Endodermal cell (in vitro differentiated cells): ENCODE measurements at regions not wholly inside any gene's neighbourhood (a gene's known extent, or its start where the extent isn't known, plus 50 kb on each side); places are given as distances from the start of the nearest gene placed in this dataset.

Experiments
- DNase-seq: peaks from one replicate; pipeline ENCODE4 v3.0.0-alpha.2; 2017
- H3K27ac ChIP-seq: 2 replicates; pipeline ENCODE4 v1.5.1; 2013; ENCODE audit warnings: mild to moderate bottlenecking, low read depth, low read length, moderate library complexity
- H3K27me3 ChIP-seq: 2 replicates; pipeline ENCODE4 v1.6.1; 2013; ENCODE audit warnings: mild to moderate bottlenecking, low read length, moderate library complexity; ENCODE audit not compliant: insufficient read depth, control insufficient read depth, poor library complexity, severe bottlenecking
- H3K36me3 ChIP-seq: 2 replicates; pipeline ENCODE4 v1.7.0; 2013; ENCODE audit warnings: mild to moderate bottlenecking, low read length, moderate library complexity; ENCODE audit not compliant: control insufficient read depth, insufficient read depth
- H3K4me1 ChIP-seq: one replicate; pipeline ENCODE4 v1.7.0; 2013; ENCODE audit warnings: low read length; ENCODE audit not compliant: control insufficient read depth, insufficient read depth
- H3K4me3 ChIP-seq: 2 replicates; pipeline ENCODE4 v1.5.1; 2013; ENCODE audit warnings: mild to moderate bottlenecking, low read length, moderate library complexity
- H3K9ac ChIP-seq: 2 replicates; pipeline ENCODE4 v1.6.1; 2013; ENCODE audit warnings: mild to moderate bottlenecking, low read length, moderate library complexity; ENCODE audit not compliant: poor library complexity, severe bottlenecking; ENCODE audit errors: extremely low read depth
- H3K9me3 ChIP-seq: 2 replicates; pipeline ENCODE4 v1.6.1; 2013; ENCODE audit warnings: mild to moderate bottlenecking, low read length, moderate library complexity; ENCODE audit not compliant: control insufficient read depth
- H3K27ac Mint-ChIP-seq: 2 replicates; pipeline ENCODE4 v1.8.0; 2020; ENCODE audit warnings: mixed read lengths
- H3K27me3 Mint-ChIP-seq: 2 replicates; pipeline ENCODE4 v1.8.0; 2021; ENCODE audit warnings: mild to moderate bottlenecking, mixed read lengths; ENCODE audit not compliant: insufficient read depth
- H3K36me3 Mint-ChIP-seq: 2 replicates; pipeline ENCODE4 v1.8.0; 2020; ENCODE audit warnings: low read depth, mixed read lengths
- H3K4me1 Mint-ChIP-seq: 2 replicates; pipeline ENCODE4 v1.8.0; 2020; ENCODE audit warnings: mixed read lengths
- H3K4me3 Mint-ChIP-seq: 2 replicates; pipeline ENCODE4 v1.8.0; 2020; ENCODE audit warnings: mild to moderate bottlenecking, moderate library complexity, mixed read lengths
- H3K9me3 Mint-ChIP-seq: 2 replicates; pipeline ENCODE4 v1.8.0; 2020; ENCODE audit warnings: mild to moderate bottlenecking, mixed read lengths
- WGBS, 2 experiments: methylation state at CpG; one replicate each; pipeline versions ENCODE4 v1.1.5 to v1.1.7; 2013; ENCODE audit warnings: missing lambda C conversion rate in 2 of 2, mixed read lengths in 1 of 2; ENCODE audit not compliant: insufficient coverage in 1 of 2, insufficient read length in 1 of 2; 5-methylcytosine and 5-hydroxymethylcytosine counted together
- TF ChIP-seq, protein P1 (sequence below): fragments of 200-600 bp; sonication (generic); conservative IDR thresholded peaks from 2 replicates; pipeline ENCODE4 v1.5.0; 2021; ENCODE audit warnings: antibody characterized with exemption, mild to moderate bottlenecking

DNA sequence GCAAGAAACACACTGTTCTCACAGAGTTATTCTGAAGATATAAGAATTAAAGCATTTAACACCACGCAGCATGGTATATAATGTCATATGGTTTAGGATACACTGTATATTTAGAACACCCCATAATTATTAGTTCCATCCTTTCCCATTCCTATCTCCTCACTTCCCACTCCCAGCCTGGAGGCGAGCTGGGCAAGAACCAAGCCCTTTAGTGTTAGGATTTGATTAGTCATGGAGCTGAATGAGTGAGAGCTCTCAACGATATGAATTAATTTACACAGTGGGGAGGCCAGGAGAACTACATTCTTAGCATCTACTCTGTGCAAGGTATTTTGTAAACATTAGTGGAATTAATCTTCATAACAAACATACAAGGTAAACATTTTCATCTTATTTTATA lies 934.3 kb downstream of the DIAPH3 start:
- H3K27me3 Mint-ChIP-seq, result peaks cover 10% of the 10 kb centered on the region
- WGBS, 2 experiments, result 70 to 86% methylated on average over 1 to 2 of the region's 3 CpGs
- peaks cover 3% of the 10 kb centered on the region for H3K36me3 Mint-ChIP-seq
- Histone ChIP-seq H3K4me3 (no peak overlapping the region), H3K9ac (no peak overlapping the region), H3K27me3 (no peaks in the 10 kb centered on the region), H3K36me3 (no peaks in the 10 kb centered on the region), H3K9me3 (peaks cover 8% of the 10 kb centered on the region), H3K4me1 (peaks cover 6% of the 10 kb centered on the region), H3K27ac (no peak overlapping the region)
- no peak for DNase-seq
- peaks cover 10% of the 10 kb centered on the region for H3K4me1 Mint-ChIP-seq
- H3K27ac Mint-ChIP-seq, result no peak overlapping the region
- TF ChIP-seq, protein P1, sequence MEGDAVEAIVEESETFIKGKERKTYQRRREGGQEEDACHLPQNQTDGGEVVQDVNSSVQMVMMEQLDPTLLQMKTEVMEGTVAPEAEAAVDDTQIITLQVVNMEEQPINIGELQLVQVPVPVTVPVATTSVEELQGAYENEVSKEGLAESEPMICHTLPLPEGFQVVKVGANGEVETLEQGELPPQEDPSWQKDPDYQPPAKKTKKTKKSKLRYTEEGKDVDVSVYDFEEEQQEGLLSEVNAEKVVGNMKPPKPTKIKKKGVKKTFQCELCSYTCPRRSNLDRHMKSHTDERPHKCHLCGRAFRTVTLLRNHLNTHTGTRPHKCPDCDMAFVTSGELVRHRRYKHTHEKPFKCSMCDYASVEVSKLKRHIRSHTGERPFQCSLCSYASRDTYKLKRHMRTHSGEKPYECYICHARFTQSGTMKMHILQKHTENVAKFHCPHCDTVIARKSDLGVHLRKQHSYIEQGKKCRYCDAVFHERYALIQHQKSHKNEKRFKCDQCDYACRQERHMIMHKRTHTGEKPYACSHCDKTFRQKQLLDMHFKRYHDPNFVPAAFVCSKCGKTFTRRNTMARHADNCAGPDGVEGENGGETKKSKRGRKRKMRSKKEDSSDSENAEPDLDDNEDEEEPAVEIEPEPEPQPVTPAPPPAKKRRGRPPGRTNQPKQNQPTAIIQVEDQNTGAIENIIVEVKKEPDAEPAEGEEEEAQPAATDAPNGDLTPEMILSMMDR, result no peak
- H3K4me3 Mint-ChIP-seq, result no peak overlapping the region
- peaks cover 4% of the 10 kb centered on the region for H3K9me3 Mint-ChIP-seq

DNA sequence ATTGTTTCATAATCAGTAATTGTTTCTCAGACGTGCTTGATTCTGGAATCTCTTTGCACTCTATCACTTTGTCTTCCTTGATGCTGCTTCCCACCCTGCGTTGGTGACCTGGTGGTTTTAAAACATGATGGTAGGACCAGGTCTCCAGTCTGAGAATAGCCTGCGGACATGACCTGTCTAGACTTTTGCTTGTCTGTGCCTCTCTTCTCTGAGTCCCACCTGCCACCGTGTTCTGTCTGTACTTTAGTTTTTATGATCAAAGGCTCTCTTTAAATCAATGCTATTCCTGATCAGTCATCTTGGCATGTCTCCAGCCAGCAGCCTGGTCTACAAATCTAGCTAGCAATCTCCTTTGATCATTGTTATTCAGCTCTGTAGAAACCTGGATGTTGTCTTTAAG lies 933.9 kb downstream of the DIAPH3 start:
- Histone ChIP-seq H3K9me3 (peaks cover 8% of the 10 kb centered on the region), H3K27ac (no peak overlapping the region), H3K9ac (no peak overlapping the region), H3K27me3 (no peaks in the 10 kb centered on the region), H3K4me1 (peaks cover 6% of the 10 kb centered on the region), H3K4me3 (no peak overlapping the region), H3K36me3 (no peaks in the 10 kb centered on the region)
- DNase-seq, result no peak
- TF ChIP-seq, protein P1, result no peak
- H3K27ac Mint-ChIP-seq, result no peak overlapping the region
- peaks cover 4% of the 10 kb centered on the region for H3K9me3 Mint-ChIP-seq
- no peak overlapping the region for H3K4me3 Mint-ChIP-seq
- H3K36me3 Mint-ChIP-seq, result peaks cover 3% of the 10 kb centered on the region
- peaks cover 10% of the 10 kb centered on the region for H3K27me3 Mint-ChIP-seq
- 96% methylated on average over 4 of the region's 4 CpGs for WGBS, 2 experiments
- H3K4me1 Mint-ChIP-seq, result peaks cover 10% of the 10 kb centered on the region

DNA sequence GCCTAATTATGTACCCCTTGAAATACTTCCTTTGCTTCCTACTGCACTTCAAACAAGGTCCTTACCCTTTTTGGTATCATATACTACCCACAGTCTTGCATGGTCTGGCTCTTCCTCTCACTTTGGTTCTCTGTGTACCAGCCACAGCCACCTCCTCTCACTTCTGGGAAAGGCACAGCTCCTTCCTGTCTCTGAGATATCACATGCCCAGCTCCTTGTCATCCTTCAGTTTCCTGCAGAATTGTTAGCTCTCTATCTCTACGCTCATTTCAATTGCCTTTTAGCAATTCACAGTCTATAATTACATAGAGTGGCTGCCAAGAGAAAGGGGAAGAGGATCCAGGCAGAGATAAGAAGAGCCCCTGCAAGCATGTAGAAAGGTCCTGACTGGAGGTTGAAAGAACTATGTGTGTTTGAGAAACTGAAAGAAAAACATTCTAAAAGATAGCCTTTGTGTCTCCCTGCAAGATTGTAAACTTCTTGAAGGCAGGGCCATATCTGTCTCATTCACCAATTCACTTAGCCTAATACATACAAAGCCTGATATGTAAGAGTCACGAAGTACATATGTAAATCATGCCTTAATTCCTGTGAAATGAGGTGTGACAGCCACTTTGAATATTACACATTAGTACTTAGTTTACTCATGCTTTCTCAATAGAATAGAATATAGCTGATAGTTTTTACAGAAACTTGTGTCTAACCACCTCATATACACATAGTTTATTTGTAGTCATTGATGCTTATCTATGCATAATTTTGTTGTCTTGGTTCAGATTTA lies 933.1 kb downstream of the DIAPH3 start:
- no peak overlapping the region for H3K27ac ChIP-seq
- no peak overlapping the region for H3K9ac ChIP-seq
- Mint-ChIP-seq H3K27ac (no peak overlapping the region), H3K4me3 (no peak overlapping the region), H3K4me1 (peaks cover 10% of the 10 kb centered on the region), H3K27me3 (peaks cover 12% of the 10 kb centered on the region), H3K36me3 (peaks cover 3% of the 10 kb centered on the region), H3K9me3 (peaks cover 4% of the 10 kb centered on the region)
- TF ChIP-seq, protein P1, result no peak
- 73% methylated on average over 2 of the region's 2 CpGs; no CpG with 5 or more reads in 1 of the 2 experiments for WGBS, 2 experiments
- no peaks in the 10 kb centered on the region for H3K27me3 ChIP-seq
- H3K36me3 ChIP-seq, result no peaks in the 10 kb centered on the region
- peaks cover 8% of the 10 kb centered on the region for H3K9me3 ChIP-seq
- H3K4me1 ChIP-seq, result peaks cover 6% of the 10 kb centered on the region
- no peak overlapping the region for H3K4me3 ChIP-seq
- DNase-seq, result no peak
